ENCODE measurements at regions not wholly inside any gene's neighbourhood (a gene's known extent, or its start where the extent isn't known, plus 50 kb on each side); places are given as distances from the start of the nearest gene placed in this dataset.

- no peak for DNase-seq (ENCODE audit: low read depth in 2 of 2)
Observed at GRCh38 chr7:155181768-155182167, 111.6 kb downstream of the HTR5A start.

DNA sequence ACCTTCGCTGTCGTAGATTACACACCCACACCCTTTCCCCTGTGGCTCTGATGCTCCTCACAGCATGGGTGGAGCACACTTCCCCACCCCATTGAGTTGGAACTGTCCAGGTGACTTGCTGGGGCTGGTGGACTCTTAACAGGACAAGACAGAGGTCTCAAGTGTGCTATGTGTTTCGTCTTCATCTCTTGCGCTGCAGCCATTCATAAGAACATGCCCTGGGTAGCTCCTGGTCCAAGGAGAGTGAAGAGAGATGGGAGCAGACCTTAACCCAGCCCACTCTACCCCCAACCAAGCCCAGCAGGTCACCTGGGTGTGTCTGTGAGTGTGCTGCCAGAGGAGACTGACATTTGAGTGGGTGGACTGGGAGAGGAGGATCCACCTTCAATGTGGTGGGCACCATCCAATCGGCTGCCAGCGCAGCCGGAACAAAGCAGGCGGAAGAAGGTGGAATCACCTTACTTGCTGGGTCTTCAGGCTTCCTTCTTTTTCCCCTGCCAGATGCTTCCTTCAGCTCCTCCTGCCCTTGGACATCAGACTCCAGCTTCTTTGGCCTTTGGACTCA is 112.4 kb downstream of the HTR5A start:
- DNase-seq (ENCODE audit: low read depth in 2 of 2) = no peak

DNA sequence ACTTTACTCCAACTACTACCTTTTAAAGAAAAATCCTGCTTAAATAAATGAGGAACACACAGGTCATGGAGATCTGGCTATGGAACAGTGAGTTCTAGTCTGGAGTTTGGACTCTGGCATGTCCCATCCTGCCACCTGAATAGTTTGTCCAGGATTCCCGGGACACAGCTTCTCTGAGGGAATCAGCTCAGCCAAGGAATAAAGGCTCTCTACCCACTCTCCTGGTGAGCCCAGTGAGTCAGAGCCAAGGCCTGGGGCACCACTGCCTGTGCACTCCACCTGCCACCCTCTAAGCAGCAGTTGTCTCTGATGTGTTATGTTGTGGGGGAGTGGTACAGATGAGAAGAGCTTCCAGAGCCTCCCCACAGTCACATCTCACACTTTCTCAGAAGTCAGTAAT is 113.5 kb downstream of the HTR5A start:
- DNase-seq (ENCODE audit: low read depth in 2 of 2) = no peak

GRCh38 chr7:155184923-155185322 is 112.8 kb upstream of the INSIG1 start:
- DNase-seq (ENCODE audit: low read depth in 2 of 2) = no peak

- no peak for DNase-seq (ENCODE audit: low read depth in 2 of 2)
Observed at GRCh38 chr7:155187061-155187785, 110.5 kb upstream of the INSIG1 start.

GRCh38 chr7:155188357-155188756 is 109.3 kb upstream of the INSIG1 start:
- DNase-seq (ENCODE audit: low read depth in 2 of 2) = no peak

GRCh38 chr7:155188821-155189581 is 108.7 kb upstream of the INSIG1 start:
- DNase-seq (ENCODE audit: low read depth in 2 of 2) = no peak

- no peak for DNase-seq (ENCODE audit: low read depth in 2 of 2)
Observed at GRCh38 chr7:155189590-155189989, 108.1 kb upstream of the INSIG1 start.

- DNase-seq (ENCODE audit: low read depth in 2 of 2) = peak; percentile 24 to 53
Observed at GRCh38 chr7:155190688-155191087, 107.0 kb upstream of the INSIG1 start.

DNA sequence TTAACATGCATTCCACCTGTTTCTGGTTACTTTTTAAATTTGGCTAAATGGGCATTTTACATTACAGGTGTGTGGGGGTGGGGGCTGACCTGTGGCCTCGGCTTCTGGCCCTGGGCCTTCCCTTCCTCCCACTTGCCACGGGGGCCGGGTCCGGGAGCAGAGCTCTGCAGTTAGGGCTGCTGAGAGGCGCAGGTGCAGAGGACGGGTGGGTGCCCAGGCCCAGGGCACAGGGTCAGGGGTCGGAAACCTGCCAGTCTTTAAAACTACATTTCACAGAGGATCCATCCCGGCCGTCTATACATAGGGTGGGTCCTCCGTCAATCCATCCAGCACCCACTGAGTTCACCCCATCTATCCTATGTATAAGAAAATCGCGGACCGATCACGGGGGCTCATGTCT is 106.5 kb upstream of the INSIG1 start:
- DNase-seq (ENCODE audit: low read depth in 2 of 2) = no peak

DNA sequence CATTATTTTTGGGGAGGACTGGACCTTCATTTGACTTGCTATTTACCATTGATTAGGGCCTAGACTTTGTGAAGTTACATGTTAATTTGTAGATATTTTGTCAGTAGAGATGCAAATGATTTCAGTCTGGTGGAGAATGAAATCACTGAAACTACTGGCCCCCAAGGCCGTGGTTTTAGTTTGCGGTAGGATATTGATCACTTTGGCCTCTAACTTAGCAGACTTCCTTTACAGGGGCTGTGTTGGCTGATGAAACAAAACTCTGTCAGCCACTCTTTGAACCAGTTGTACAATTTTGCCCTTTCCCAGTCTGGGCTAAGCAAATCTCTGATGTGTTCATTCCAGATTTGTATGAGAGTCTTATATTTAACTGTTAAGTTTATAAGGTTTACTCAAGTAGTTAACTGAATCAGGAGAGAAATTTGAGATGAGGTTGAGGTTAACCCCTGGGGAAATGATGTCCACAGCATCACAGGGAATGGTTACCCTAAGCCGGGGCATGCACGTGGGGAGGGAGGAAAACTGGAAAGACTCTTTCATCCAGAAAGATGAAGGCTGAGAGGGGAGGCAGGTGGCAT is 105.7 kb upstream of the INSIG1 start:
- DNase-seq (ENCODE audit: low read depth in 2 of 2) = no peak

- no peak for DNase-seq (ENCODE audit: low read depth in 2 of 2)
Observed at GRCh38 chr7:155192961-155193640, 104.6 kb upstream of the INSIG1 start.

GRCh38 chr7:155193716-155194115 is 104.0 kb upstream of the INSIG1 start:
- DNase-seq (ENCODE audit: low read depth in 2 of 2) = no peak

DNA sequence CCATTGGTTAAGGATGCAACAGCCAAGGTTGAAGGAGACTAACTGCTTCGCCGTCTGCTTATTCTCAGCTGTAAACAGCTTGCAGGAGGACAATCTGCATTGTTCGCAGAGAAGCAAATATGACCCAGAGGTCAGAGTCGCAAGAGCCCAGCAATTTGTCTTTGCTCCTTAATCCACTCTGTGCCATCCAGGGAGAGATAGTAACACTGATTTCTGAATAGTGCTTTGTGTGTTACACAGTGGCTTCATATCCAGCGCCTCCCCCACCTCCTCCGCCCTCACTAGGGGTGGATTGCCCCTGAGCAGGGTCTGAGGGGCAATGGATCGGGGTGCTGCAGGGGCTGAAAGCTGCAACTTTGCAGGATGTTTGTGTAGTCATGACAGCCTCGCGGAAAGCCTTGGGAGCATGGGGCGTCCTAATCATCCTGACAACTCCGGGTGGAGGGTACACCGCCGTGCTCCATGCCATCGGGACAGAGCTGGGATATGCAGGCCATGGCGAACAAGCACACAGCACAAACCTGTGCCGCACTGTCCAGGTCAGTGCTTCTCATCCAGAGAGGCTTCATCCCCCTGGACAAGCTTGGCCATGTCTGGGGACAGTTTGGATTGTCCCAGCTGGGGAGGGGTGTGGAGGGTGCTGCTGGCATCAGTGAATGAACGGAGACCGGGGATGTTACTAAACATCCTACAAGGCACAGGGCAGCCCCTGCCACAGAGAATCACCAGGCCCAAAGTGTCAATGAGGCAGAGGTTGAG is 103.1 kb upstream of the INSIG1 start:
- DNase-seq (ENCODE audit: low read depth in 2 of 2) = no peak

GRCh38 chr7:155195939-155196523 is 101.6 kb upstream of the INSIG1 start:
- no peak for DNase-seq (ENCODE audit: low read depth in 2 of 2)

DNA sequence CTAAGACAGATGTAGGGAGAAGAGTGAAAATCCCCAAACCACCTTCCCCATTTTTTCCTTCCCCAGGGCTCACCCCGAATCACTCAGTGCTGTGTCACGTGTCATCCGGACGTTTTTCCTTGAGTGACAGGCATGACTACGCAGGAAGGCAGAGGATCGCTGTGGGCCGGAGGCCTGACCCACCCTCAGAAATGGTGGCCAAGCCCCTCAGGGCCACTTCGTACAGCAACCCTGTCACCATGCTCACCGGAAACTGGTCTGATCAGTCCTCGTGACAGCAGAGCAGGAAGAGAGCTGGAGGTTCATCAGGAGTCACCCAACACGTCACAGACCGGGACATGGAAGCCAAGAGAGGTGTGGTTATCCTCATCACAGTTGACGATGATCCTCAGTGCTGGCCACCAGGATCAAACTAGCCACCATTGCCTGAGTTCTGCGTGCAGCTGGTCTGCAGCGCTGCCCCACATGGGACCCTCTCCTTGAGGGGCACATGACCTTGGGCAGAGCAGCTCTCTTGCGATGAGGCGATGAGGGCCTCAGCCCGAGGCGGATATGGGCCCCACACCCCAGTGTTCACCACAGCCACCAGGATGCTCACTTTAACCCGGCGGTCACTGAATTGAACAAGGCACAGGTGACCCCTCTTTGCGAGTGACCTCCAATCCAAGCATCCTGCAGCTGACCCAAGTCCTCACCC is 99.3 kb upstream of the INSIG1 start:
- no peak for DNase-seq (ENCODE audit: low read depth in 2 of 2)

DNA sequence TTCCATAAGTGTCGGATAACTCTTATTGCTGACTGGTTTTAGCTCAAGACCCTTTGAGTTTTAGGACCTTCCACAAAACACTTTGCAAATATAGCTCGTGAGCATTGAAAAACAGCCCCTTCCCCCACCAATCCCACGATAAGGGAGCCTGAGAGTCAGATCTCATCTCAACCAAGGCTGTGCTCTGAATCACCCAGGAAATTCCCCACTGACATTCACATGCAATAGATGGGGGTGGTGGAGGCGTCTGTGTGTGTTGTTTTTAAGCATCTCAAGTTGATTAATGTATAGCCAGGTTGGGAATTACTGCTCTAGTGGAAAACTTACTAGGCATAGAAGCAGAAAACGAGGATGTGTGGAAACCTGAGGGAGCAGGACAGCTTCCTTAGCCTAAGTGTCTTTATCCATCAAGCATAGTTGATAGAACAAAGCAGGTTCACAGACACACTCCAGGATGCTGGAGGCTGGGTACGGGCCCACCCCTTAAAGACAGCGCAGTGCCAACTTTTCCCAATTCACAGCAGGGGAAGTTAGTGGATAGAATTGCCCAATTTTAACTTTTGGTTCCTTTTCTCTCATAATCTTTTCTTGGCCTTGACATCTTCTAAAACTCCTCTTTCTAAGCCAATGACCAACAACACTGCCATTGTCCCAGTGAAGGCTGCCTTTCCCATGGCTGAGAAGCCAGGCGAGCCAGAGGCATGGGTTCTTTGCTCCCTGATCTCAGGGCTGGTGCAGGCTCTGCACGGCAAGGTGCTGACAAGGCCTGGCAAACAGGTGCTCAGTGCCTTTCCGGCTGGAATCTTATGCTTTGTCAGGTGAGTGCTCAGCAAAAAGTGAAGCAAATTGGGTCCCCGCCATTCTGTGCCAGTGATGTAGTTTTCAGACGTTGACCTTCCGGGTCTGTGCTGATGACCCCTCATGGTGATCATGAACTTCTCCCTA is 98.5 kb upstream of the INSIG1 start:
- peak; percentile 31 to 51 for DNase-seq (ENCODE audit: low read depth in 2 of 2)

DNA sequence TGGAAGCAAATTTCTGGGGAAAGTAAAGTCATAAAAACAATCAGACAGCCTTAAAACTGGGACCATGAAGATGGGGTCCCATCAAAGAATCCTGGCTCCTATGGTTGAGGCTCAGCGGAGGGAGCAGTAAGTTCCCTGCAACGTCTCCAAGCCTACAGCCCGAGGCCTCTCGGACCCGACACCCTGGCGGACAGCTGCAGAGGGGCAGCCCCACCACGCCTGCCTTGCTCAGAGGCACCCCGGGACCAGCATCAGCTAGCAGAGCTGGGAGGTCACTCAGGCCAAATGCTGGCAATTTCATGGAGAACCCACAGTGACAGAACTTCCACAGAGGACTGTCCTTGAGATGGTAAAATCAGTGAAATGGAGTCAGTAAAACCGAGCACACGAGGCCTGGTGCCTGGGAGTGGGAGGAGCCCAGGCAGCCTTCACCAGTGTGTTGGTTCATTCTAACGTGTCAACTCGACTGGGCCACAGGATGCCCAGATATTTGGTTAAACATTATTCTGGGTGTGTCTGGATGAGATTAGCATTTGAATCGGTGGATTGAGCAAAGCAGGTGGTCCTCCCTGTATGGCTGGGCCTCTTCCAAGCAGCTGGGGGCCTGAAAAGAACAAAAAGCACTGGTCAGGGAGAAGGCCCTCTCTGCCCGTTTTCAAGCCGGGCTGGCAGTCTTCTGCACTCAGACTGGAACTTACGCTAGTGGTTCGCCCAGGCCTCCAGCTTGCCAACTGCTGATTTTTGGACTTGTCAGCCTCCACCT is 96.2 kb upstream of the INSIG1 start:
- DNase-seq (ENCODE audit: low read depth in 2 of 2) = no peak
